ENCODE measurements at regions not wholly inside any gene's neighbourhood (a gene's known extent, or its start where the extent isn't known, plus 50 kb on each side); places are given as distances from the start of the nearest gene placed in this dataset.

GRCh38 chr18:62664414-62664813 lies 50.9 kb upstream of the PHLPP1 start:
- no peak for DNase-seq (ENCODE audit: extremely low spot score)
- no peak for TF ChIP-seq ZNF384 (IDR thresholded peaks at IDR 0.05)
- TF ChIP-seq FOXK2 (IDR thresholded peaks at IDR 0.05), result no peak
- TF ChIP-seq NFRKB (IDR thresholded peaks at IDR 0.05), result no peak
- TF ChIP-seq FOXA1 (IDR thresholded peaks at IDR 0.05), result no peak
- TF ChIP-seq HDGF (IDR thresholded peaks at IDR 0.05; ENCODE audit: borderline replicate concordance), result no peak
- TF ChIP-seq CTBP1 (IDR thresholded peaks at IDR 0.05; ENCODE audit: borderline replicate concordance), result no peak
- TF ChIP-seq, protein P1, sequence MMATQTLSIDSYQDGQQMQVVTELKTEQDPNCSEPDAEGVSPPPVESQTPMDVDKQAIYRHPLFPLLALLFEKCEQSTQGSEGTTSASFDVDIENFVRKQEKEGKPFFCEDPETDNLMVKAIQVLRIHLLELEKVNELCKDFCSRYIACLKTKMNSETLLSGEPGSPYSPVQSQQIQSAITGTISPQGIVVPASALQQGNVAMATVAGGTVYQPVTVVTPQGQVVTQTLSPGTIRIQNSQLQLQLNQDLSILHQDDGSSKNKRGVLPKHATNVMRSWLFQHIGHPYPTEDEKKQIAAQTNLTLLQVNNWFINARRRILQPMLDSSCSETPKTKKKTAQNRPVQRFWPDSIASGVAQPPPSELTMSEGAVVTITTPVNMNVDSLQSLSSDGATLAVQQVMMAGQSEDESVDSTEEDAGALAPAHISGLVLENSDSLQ (IDR thresholded peaks at IDR 0.05), result no peak
- TF ChIP-seq ELF4 (IDR thresholded peaks at IDR 0.05), result no peak
- TF ChIP-seq L3MBTL2 (conservative IDR thresholded peaks at IDR 0.05), result no peak
- TF ChIP-seq FOXM1 (IDR thresholded peaks at IDR 0.05; ENCODE audit: borderline replicate concordance), result no peak
- no peak for TF ChIP-seq BHLHE40 (IDR thresholded peaks at IDR 0.05; ENCODE audit: borderline replicate concordance)
- no peak for TF ChIP-seq SP1 (IDR thresholded peaks at IDR 0.05)
- TF ChIP-seq LEF1 (IDR thresholded peaks at IDR 0.05; ENCODE audit: borderline replicate concordance), result no peak
- TF ChIP-seq ARNT (IDR thresholded peaks at IDR 0.05), result no peak
- TF ChIP-seq TARDBP (IDR thresholded peaks at IDR 0.05), result no peak
- ChIA-PET CTCF (interaction anchor here (0.6 to 1.2 kb wide), 2 partner anchors 13 to 180 kb away, joined by 3 read pairs; no protein-coding TSS in a partner anchor), POLR2A (no interaction called here)

GRCh38 chr18:62665188-62665587 lies 50.2 kb upstream of the PHLPP1 start:
- ChIA-PET POLR2A (no interaction called here), CTCF (no interaction called here)
- TF ChIP-seq LEF1 (IDR thresholded peaks at IDR 0.05; ENCODE audit: borderline replicate concordance), result no peak
- DNase-seq (ENCODE audit: extremely low spot score), result no peak
